ENCODE measurements at regions not wholly inside any gene's neighbourhood (a gene's known extent, or its start where the extent isn't known, plus 50 kb on each side); places are given as distances from the start of the nearest gene placed in this dataset.

DNA sequence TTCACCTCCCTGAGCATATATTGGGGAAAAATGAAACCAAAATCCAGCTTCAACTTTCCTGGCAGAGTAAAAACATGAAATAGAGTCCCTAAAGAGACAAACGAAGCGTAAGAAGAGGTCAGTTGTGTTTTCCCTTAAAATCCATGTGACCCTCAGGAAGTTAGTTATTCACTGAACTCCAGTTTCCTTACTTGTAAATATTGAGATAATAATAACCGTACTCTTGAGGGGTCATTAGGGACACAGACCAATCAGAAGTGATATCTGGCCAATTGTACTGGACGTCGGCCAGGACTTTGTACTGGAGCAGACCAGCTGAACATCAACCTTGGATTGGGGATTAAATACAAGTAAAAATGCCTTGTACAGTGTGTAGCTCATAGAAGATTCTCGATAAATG lies 167.0 kb downstream of the GATA3 start:
- TF ChIP-seq EZH2 (IDR thresholded peaks at IDR 0.05; ENCODE audit: borderline replicate concordance, low read length) (no peak), CTCF (IDR thresholded peaks at IDR 0.05; ENCODE audit: low read length) (no peak)
- Histone ChIP-seq H4K20me1 (ENCODE audit: insufficient read depth, low read length) (no peaks in the 10 kb centered on the region), H3K36me3 (ENCODE audit: insufficient read depth, low read length) (no peaks in the 10 kb centered on the region), H3K27me3 (ENCODE audit: insufficient read depth, low read length) (no peaks in the 10 kb centered on the region), H3F3A (ENCODE audit: insufficient read depth, low read length) (no peaks in the 10 kb centered on the region), H3K4me1 (ENCODE audit: insufficient read depth, low read length, severe bottlenecking) (no peaks in the 10 kb centered on the region), H3K79me2 (ENCODE audit: insufficient read depth, low read length) (no peaks in the 10 kb centered on the region), H3K9ac (ENCODE audit: low read length) (no peak overlapping the region), H3K4me2 (ENCODE audit: low read length) (no peak overlapping the region), H3K27ac (ENCODE audit: low read depth, low read length, poor library complexity, severe bottlenecking) (no peak overlapping the region), H2AFZ (ENCODE audit: low read length) (no peak overlapping the region), H3K9me2 (ENCODE audit: low read depth, low read length) (no peaks in the 10 kb centered on the region), H3K4me3 (ENCODE audit: low read depth, low read length, poor library complexity, severe bottlenecking) (no peak overlapping the region), H3K9me3 (ENCODE audit: low read length) (no peaks in the 10 kb centered on the region)

DNA sequence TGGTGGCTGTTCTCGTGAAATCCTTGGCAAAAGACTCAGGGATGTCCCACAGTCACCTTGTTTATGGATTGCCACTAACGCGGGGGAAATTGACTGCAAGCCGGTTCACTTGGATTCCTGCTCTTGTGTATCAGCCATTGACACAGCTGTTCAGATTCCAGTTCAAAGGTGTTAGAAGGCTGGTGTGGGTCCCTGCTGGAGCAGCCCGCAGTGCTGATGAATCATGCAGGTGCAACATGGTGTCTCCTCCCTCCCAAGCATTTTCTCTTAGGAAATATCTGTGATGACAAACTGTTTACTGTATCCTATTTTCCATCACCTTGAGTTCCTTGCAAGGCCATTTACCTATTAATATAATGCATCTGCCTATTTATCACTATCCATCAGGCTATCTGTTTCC lies 170.1 kb downstream of the GATA3 start:
- TF ChIP-seq EZH2 (IDR thresholded peaks at IDR 0.05; ENCODE audit: borderline replicate concordance, low read length) (no peak), CTCF (IDR thresholded peaks at IDR 0.05; ENCODE audit: low read length) (no peak)
- Histone ChIP-seq H3F3A (ENCODE audit: insufficient read depth, low read length) (no peaks in the 10 kb centered on the region), H3K9me3 (ENCODE audit: low read length) (no peaks in the 10 kb centered on the region), H3K4me3 (ENCODE audit: low read depth, low read length, poor library complexity, severe bottlenecking) (no peak overlapping the region), H3K27me3 (ENCODE audit: insufficient read depth, low read length) (no peaks in the 10 kb centered on the region), H3K4me1 (ENCODE audit: insufficient read depth, low read length, severe bottlenecking) (no peaks in the 10 kb centered on the region), H4K20me1 (ENCODE audit: insufficient read depth, low read length) (no peaks in the 10 kb centered on the region), H3K4me2 (ENCODE audit: low read length) (no peak overlapping the region), H3K27ac (ENCODE audit: low read depth, low read length, poor library complexity, severe bottlenecking) (no peak overlapping the region), H3K36me3 (ENCODE audit: insufficient read depth, low read length) (no peaks in the 10 kb centered on the region), H2AFZ (ENCODE audit: low read length) (no peak overlapping the region), H3K9me2 (ENCODE audit: low read depth, low read length) (no peaks in the 10 kb centered on the region), H3K9ac (ENCODE audit: low read length) (no peak overlapping the region), H3K79me2 (ENCODE audit: insufficient read depth, low read length) (no peaks in the 10 kb centered on the region)

GRCh38 chr10:8225187-8225586 lies 170.7 kb downstream of the GATA3 start:
- no peaks in the 10 kb centered on the region for H3F3A ChIP-seq (ENCODE audit: insufficient read depth, low read length)
- H3K9me3 ChIP-seq (ENCODE audit: low read length), result no peaks in the 10 kb centered on the region
- H4K20me1 ChIP-seq (ENCODE audit: insufficient read depth, low read length), result no peaks in the 10 kb centered on the region
- TF ChIP-seq CTCF (IDR thresholded peaks at IDR 0.05; ENCODE audit: low read length), result no peak
- TF ChIP-seq EZH2 (IDR thresholded peaks at IDR 0.05; ENCODE audit: borderline replicate concordance, low read length), result no peak
- H3K4me1 ChIP-seq (ENCODE audit: insufficient read depth, low read length, severe bottlenecking), result no peaks in the 10 kb centered on the region
- H3K79me2 ChIP-seq (ENCODE audit: insufficient read depth, low read length), result no peaks in the 10 kb centered on the region
- H3K4me3 ChIP-seq (ENCODE audit: low read depth, low read length, poor library complexity, severe bottlenecking), result no peak overlapping the region
- no peaks in the 10 kb centered on the region for H3K36me3 ChIP-seq (ENCODE audit: insufficient read depth, low read length)
- H2AFZ ChIP-seq (ENCODE audit: low read length), result no peak overlapping the region
- no peaks in the 10 kb centered on the region for H3K27me3 ChIP-seq (ENCODE audit: insufficient read depth, low read length)
- no peak overlapping the region for H3K9ac ChIP-seq (ENCODE audit: low read length)
- no peak overlapping the region for H3K27ac ChIP-seq (ENCODE audit: low read depth, low read length, poor library complexity, severe bottlenecking)
- H3K4me2 ChIP-seq (ENCODE audit: low read length), result no peak overlapping the region
- no peaks in the 10 kb centered on the region for H3K9me2 ChIP-seq (ENCODE audit: low read depth, low read length)
